Ishikawa (cell line): ENCODE measurements at regions not wholly inside any gene's neighbourhood (a gene's known extent, or its start where the extent isn't known, plus 50 kb on each side); places are given as distances from the start of the nearest gene placed in this dataset.
A peak's percentile ranks its signal among the peaks of the same experiment; 100 is the strongest.

Experiments
- CEBPB ChIP-seq: IDR thresholded peaks from 2 replicates; pipeline ENCODE4 v1.6.1; 2012
- EP300 ChIP-seq: IDR thresholded peaks from 2 replicates; pipeline ENCODE4 v1.6.1; 2012; ENCODE audit warnings: borderline replicate concordance
- FOXM1 ChIP-seq: IDR thresholded peaks from 2 replicates; pipeline ENCODE4 v1.6.1; 2012; ENCODE audit warnings: low read depth, borderline replicate concordance
- MAX ChIP-seq: IDR thresholded peaks from 2 replicates; pipeline ENCODE4 v1.6.1; 2012
- NFIC ChIP-seq: IDR thresholded peaks from 2 replicates; pipeline ENCODE4 v1.6.1; 2012
- RAD21 ChIP-seq: IDR thresholded peaks from 2 replicates; pipeline ENCODE4 v1.6.1; 2012; ENCODE audit warnings: low read depth
- REST ChIP-seq: IDR thresholded peaks from 2 replicates; pipeline ENCODE4 v1.6.1; 2012; ENCODE audit warnings: low read depth, mild to moderate bottlenecking
- TAF1 ChIP-seq: IDR thresholded peaks from 2 replicates; pipeline ENCODE4 v1.6.1; 2012; ENCODE audit warnings: low read depth, mild to moderate bottlenecking
- TCF12 ChIP-seq: IDR thresholded peaks from 2 replicates; pipeline ENCODE4 v1.6.1; 2012; ENCODE audit warnings: low read depth
- TEAD4 ChIP-seq: IDR thresholded peaks from 2 replicates; pipeline ENCODE4 v1.6.1; 2012
- YY1 ChIP-seq: IDR thresholded peaks from 2 replicates; pipeline ENCODE4 v1.6.1; 2012; ENCODE audit warnings: low read depth
- ZBTB7A ChIP-seq: IDR thresholded peaks from 2 replicates; pipeline ENCODE4 v1.6.1; 2012; ENCODE audit warnings: low read depth

DNA sequence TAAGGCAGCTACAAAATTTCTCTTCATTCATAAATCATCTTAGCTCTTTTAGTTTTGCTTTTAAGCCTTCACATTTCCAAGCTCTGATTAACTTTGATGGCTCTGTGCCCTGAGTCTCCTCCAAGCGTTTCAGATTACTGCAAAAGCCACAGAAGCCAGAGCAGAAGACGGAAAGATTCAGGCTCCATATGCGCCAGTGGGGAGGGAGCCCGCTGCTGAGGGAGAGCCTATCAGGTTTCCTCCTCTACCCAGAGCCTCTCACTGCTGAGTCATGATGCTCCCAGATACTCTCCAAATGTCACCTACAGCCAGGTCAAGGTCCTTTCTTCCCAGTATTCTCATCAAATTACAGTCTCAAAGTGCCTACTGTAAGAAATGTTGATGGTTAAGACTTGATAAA is 193.6 kb downstream of the RAP2A start:
- TF ChIP-seq NFIC (peak; percentile 52), TCF12 (peak; percentile 20; the same call in 1 of the 2 replicates), TAF1 (no peak), REST (no peak), TEAD4 (no peak), YY1 (peak; percentile 31; the same call in 1 of the 2 replicates), MAX (no peak), CEBPB (no peak), RAD21 (no peak), EP300 (no peak; the same call in 1 of the 2 replicates), ZBTB7A (no peak), FOXM1 (no peak)
